Hematopoietic multipotent progenitor cell treated with erythropoietin and hydrocortisone succinate and interleukin-3 and kit ligand, for 6 days (in vitro differentiated cells): ENCODE measurements at regions not wholly inside any gene's neighbourhood (a gene's known extent, or its start where the extent isn't known, plus 50 kb on each side); places are given as distances from the start of the nearest gene placed in this dataset.
"Not testable (repeated sequence)": the region's sequence is repeated elsewhere in the genome, so short reads cannot be mapped to it uniquely, and the experiment has no call there.

ENCODE experiments used
- DNase-seq: peaks from one replicate; pipeline ENCODE4 v3.0.0-alpha.2; 2015

- DNase-seq: no peak
Measured at GRCh38 chr9:107852891-107853290, 363.3 kb upstream of the KLF4 start.

- DNase-seq: no peak
Measured at GRCh38 chr9:107850653-107851052, 361.1 kb upstream of the KLF4 start.

GRCh38 chr9:107847978-107848964 lies 358.7 kb upstream of the KLF4 start:
- DNase-seq: peak; percentile 11

DNA sequence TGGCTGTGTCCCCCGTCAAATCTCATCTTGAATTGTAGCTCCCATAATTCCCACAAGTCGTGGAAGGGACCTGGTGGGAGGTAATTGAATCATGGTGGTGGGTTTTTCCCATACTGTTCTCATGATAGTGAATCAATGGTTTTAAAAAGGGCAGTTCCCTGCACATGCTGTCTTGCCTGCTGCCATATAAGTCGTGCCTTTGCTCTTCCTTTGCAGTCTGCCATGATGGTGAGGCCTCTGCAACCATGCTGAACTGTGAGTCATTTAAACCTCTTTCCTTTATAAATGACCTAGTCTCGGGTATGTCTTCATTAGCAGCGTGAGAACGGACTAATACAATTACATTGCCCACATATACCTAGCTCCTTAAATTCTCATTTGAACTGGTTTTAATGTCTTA lies 353.0 kb upstream of the KLF4 start:
- no peak for DNase-seq

- DNase-seq: no peak
Measured at GRCh38 chr9:107841076-107841475, 351.5 kb upstream of the KLF4 start.

- no peak for DNase-seq
Measured at GRCh38 chr9:107839371-107839770, 349.8 kb upstream of the KLF4 start.

DNA sequence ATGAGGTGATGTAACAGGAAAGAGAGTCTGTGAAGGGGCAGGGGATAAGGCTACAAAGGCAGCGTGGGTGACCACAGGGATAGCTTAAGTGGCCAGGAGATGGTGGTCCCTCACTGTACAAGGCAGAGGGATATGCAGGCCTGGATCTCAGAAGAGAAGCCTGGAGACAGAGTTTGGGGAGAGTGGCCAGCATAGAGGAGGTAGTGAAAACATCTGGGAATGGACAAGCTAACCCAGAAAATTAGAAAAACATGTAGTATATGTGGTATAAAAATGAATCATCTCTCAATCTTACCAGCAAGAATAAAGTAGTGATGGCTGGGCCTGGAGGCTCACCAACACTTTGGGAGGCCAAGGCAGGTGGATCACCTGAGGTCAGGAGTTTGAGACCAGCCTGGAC lies 349.2 kb upstream of the KLF4 start:
- DNase-seq: no peak

DNA sequence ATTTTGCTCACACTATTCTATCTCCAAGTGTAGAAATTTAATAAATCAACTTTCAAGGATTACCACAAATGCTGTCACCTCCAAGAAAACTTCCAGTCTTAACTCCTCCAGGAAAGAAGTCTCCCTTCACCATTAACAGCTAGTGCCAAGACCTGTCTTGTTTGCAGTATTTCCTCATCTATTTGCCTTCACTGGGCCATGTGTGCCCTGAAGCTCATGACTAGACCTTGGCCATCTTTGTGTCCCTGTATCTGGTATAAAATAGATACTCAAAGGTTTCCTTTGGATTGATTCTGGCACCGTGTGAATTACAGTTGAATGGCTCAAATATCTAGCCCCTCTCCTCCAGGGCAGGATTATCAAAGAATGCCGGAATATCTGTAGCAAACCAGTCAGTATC lies 346.7 kb upstream of the KLF4 start:
- no peak for DNase-seq

GRCh38 chr9:107833295-107833694 lies 343.7 kb upstream of the KLF4 start:
- DNase-seq: no peak

- DNase-seq: no peak
Measured at GRCh38 chr9:107832871-107833270, 343.3 kb upstream of the KLF4 start.

- no peak for DNase-seq
Measured at GRCh38 chr9:107830479-107830878, 340.9 kb upstream of the KLF4 start.

DNA sequence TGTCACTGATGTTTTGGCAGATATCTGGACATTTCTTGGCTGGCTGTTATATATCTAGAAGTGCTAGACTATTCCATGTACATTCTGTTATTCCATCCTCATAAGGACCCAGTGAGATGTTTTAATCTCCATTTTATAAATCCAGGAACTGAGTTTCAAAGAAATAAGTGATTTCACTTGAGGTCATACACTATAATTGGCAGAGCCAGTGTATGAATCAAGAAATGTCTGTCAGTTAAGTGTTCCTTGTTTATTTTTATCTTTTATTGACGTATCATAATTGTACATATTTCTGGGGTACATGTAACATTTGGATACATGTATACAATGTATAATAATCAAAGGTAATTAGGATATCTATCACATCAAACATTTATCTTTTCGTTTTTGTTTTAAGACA lies 338.3 kb upstream of the KLF4 start:
- DNase-seq: no peak

GRCh38 chr9:107827304-107827703 lies 337.7 kb upstream of the KLF4 start:
- peak; percentile 9 for DNase-seq

GRCh38 chr9:107826688-107826983 lies 337.1 kb upstream of the KLF4 start:
- not testable (repeated sequence) for DNase-seq

DNA sequence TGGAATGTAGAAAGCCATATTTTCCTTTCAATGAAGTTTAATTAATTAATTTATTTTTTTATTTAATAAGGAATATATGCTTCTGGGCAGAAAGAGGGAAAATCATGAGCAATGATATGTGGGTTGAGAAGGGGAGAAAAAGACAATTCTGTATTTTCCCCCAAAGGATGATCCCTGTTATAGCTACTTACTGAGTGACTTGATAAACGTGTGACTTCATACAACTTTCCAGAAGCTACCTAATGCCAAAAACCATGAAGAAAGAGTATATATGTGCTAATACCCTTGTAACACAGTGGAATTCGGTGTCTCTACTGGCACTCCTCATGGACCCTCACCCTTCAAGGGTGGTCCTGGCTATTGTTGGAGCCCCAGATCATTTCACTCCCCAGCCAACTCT lies 335.0 kb upstream of the KLF4 start:
- DNase-seq: no peak

DNA sequence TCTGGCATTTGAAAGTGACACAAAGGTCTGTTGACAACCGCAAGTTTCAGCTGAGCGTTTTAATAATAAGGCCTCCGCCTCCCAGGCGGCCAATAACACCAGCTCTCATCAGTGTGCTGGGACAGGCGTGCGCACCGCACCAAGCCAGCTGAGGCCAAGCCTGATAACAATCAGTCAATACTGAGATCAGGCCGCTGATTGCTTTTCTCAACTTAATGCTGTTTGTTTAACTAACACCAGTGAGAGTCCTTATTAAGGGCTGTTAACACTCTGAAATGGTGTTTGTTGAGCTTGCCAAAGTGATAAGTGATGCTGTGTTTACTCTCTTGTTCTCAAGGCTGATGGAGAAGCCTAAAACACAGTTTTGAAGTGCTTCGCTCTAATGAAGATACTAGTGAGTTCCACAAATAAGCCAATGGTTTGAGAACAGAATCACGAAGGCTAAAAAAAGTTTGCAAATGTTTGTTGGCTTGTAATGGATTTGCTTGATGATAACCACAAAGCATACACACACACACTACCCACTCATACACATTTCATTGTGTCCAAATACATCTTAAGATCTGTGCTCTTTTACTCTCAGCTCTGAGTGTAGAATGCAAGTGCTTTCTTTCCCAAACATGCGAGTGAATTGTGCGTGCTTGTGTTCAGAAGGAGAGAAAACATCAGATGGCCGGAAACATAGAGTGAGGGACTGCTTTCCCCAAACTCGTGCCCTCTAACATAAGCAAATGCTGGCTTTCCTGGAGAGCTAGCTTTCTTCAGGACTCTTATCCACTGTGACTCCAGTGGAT lies 330.4 kb upstream of the KLF4 start:
- DNase-seq: no peak

DNA sequence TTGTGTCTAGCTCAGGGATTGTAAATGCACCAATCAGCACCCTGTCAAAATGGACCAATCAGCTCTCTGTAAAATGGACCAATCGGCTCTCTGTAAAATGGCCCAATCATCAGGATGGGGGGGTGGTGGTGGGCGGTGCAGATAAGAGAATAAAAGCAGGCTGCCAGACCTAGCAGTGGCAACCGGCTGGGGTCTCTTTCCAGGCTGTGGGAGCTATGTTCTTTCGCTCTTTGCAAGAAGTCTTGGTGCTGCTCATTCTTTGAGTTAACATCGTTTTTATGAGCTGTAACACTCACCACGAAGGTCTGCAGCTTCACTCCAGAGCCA lies 328.9 kb upstream of the KLF4 start:
- not testable (repeated sequence) for DNase-seq

DNA sequence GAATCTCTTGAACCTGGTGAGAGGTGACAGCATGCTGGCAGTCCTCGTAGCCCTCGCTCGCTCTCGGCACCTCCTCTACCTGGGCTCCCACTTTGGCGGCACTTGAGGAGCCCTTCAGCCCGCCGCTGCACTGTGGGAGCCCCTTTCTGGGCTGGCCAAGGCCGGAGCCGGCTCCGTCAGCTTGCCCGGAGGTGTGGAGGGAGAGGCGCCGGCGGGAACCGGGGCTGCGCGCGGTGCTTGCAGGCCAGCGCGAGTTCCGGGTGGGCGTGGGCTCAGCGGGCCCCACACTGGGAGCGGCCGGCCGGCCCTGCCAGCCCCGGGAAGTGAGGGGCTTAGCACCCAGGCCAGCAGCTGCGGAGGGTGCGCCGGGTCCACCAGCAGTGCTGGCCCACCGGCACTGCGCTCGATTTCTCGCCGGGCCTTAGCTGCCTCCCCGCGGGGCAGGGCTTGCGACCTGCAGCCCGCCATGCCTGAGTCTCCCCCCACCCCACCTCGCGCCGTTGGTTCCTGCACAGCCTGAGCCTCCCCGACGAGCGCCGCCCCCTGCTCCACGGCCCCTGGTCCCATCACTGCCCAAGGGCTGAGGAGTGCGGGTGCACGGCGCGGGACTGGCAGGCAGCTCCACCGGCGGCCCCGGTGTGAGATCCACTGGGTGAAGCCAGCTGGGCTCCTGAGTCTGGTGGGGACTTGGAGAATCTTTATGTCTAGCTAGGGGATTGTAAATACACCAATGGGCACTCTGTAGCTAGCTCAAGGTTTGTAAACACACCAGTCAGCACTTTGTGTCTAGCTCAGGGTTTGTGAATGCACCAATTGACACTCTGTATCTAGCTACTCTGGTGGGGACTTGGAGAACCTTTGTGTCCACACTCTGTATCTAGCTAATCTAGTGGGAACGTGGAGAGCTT lies 328.3 kb upstream of the KLF4 start:
- DNase-seq: not testable (repeated sequence)

DNA sequence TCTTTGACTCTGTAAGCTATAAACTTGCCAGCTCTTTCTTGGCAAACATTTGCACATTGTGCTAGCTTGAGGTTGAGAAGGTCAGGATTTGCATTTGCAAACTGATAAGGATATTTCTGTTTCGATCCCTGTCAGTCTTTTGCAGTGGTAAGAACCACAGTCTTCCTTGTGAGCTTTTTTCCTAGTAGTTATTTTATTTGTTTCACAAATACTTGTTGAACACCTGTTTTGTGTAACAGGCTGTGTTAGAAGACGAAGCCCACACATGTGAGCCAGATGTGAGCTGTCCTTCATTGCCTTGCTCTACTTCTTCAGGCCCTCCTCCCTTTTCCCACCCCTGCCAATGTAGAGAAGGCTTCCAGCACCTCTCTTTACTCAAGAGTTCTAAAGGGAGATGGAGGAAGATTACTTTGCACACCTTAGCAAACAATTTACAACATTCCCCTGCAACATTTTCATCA lies 327.0 kb upstream of the KLF4 start:
- no peak for DNase-seq

GRCh38 chr9:107815782-107816560 lies 326.4 kb upstream of the KLF4 start:
- no peak for DNase-seq

DNA sequence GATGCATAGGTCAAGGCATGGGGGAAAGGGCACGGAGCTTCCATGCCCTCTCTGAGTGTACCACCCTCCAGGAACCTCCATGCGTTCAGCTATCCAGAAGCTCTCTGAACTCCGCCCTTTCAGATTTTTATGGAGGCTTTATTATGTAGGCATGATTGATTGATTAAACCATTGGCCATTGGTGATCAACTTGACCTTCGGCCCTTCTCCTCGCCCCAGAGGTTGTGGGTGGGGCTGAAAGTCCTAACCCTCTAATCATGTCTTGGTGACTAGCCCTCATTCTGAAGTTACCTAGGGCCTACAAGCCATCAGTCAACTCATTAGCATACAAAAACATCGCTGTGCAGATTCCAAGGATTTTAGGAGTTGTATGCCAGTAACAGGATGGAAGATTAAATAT lies 323.7 kb upstream of the KLF4 start:
- DNase-seq: no peak

DNA sequence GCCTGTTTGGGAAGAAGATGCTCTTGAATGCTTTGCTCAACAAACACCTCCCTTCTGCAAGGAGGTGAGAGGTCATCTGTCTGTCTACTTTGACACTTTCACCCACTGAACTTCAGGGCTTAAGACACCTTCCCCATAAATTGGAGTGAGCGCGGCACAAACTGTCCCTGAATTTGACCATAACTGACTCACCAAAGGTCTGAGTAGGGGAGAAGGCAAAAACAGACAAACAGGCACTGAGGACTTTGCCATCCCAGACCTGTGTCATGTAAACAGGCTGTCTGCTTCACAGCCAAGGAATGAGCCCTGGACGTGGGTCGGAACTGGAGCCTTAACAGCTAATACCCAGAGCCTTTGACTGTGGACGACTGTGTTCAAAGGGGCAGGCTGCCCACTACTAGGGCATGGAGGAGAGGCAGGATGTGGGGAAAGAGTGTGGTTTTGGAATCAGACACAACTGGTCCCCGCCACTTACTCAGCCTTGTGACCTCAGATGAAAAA lies 320.9 kb upstream of the KLF4 start:
- DNase-seq: no peak
